SK-N-SH (cell line): ENCODE measurements at regions not wholly inside any gene's neighbourhood (a gene's known extent, or its start where the extent isn't known, plus 50 kb on each side); places are given as distances from the start of the nearest gene placed in this dataset.

Experiments
- FOXJ3 ChIP-seq: sonication (generic); formaldehyde crosslinking; IDR thresholded peaks from 2 replicates; pipeline ENCODE4 v1.5.1; 2020; ENCODE audit warnings: mild to moderate bottlenecking, missing genetic modification reagents
- GABPA ChIP-seq: IDR thresholded peaks from 2 replicates; pipeline ENCODE4 v1.4.0; 2012; ENCODE audit warnings: low read depth, mild to moderate bottlenecking
- MEF2A ChIP-seq: IDR thresholded peaks from 2 replicates; pipeline ENCODE4 v1.4.0; 2012; ENCODE audit warnings: low read depth, borderline replicate concordance
- SIN3A ChIP-seq: IDR thresholded peaks from 2 replicates; pipeline ENCODE4 v1.6.1; 2012; ENCODE audit warnings: low read depth, mild to moderate bottlenecking, low read length, moderate library complexity, borderline replicate concordance
- SMC3 ChIP-seq: IDR thresholded peaks from 2 replicates; pipeline ENCODE4 v1.6.1; 2012; ENCODE audit warnings: low read depth, low read length, improper control_type of control experiment
- TF ChIP-seq, protein P1 (sequence below): fragments of 200-600 bp; sonication (generic); IDR thresholded peaks from 2 replicates; pipeline ENCODE4 v1.6.1; 2017; ENCODE audit warnings: antibody characterized with exemption, mild to moderate bottlenecking, moderate library complexity

DNA sequence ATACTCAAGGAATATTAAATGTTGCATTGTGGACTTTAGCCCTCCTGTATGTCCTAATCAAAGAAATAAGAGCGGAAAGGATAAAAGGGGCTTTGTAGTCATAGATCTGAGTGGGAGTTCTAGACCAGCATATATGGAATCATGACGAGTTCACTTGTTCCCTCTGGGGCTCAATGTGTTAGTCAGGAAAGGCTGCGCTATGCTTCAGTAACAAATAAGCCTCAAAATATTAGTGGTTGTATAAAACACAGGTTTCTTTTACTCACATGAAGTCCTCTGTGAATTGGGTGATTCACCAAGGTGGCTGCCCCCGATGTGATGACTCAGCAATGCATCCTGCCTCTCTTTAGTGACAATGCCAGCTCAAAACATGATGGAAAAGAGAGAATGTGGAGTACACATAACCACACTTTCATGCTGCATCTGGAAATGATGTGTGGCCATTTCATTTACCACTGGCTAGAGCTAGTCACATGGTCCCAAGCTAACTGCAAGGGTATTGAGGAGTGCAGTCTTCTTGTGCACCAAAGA lies 63.3 kb upstream of the IRX5 start:
- TF ChIP-seq, protein P1, sequence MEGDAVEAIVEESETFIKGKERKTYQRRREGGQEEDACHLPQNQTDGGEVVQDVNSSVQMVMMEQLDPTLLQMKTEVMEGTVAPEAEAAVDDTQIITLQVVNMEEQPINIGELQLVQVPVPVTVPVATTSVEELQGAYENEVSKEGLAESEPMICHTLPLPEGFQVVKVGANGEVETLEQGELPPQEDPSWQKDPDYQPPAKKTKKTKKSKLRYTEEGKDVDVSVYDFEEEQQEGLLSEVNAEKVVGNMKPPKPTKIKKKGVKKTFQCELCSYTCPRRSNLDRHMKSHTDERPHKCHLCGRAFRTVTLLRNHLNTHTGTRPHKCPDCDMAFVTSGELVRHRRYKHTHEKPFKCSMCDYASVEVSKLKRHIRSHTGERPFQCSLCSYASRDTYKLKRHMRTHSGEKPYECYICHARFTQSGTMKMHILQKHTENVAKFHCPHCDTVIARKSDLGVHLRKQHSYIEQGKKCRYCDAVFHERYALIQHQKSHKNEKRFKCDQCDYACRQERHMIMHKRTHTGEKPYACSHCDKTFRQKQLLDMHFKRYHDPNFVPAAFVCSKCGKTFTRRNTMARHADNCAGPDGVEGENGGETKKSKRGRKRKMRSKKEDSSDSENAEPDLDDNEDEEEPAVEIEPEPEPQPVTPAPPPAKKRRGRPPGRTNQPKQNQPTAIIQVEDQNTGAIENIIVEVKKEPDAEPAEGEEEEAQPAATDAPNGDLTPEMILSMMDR: no peak
- TF ChIP-seq GABPA (no peak), MEF2A (no peak), SIN3A (no peak), SMC3 (no peak), FOXJ3 (no peak)
